ENCODE measurements at regions not wholly inside any gene's neighbourhood (a gene's known extent, or its start where the extent isn't known, plus 50 kb on each side); places are given as distances from the start of the nearest gene placed in this dataset.

DNA sequence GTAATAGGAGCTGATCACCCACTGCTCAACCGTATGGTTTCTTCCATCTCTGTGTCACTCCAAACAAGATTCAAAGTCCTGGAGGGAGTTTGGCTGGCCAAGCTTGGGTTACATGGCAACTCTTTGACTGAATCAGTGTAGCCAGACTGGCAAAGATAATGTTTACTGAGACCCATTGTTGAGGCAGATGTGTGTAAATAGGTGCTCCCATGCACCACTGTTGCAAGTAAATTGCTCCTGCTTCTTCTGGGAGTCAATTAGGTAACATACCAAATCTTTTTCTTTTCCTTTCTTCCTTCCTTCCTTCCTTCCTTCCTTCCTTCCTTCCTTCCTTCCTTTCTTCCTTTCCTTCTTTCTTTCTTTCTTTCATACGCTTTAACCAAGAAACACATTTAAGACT is 86.3 kb upstream of the DHX40 start (continued):
- TF ChIP-seq CEBPB (IDR thresholded peaks at IDR 0.05; ENCODE audit: borderline replicate concordance in 1 of 2, low read depth in 2 of 2, low read length in 2 of 2) (no peak), DPF2 (IDR thresholded peaks at IDR 0.05) (no peak), FOS (IDR thresholded peaks at IDR 0.05; ENCODE audit: borderline replicate concordance, extremely low read depth, insufficient read length) (no peak)
- TF ChIP-seq, protein P1, sequence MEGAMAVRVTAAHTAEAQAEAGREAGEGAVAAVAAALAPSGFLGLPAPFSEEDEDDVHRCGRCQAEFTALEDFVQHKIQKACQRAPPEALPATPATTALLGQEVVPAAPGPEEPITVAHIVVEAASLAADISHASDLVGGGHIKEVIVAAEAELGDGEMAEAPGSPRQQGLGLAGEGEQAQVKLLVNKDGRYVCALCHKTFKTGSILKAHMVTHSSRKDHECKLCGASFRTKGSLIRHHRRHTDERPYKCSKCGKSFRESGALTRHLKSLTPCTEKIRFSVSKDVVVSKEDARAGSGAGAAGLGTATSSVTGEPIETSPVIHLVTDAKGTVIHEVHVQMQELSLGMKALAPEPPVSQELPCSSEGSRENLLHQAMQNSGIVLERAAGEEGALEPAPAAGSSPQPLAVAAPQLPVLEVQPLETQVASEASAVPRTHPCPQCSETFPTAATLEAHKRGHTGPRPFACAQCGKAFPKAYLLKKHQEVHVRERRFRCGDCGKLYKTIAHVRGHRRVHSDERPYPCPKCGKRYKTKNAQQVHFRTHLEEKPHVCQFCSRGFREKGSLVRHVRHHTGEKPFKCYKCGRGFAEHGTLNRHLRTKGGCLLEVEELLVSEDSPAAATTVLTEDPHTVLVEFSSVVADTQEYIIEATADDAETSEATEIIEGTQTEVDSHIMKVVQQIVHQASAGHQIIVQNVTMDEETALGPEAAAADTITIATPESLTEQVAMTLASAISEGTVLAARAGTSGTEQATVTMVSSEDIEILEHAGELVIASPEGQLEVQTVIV (IDR thresholded peaks at IDR 0.05; ENCODE audit: borderline replicate concordance, partially characterized antibody) = no peak

DNA sequence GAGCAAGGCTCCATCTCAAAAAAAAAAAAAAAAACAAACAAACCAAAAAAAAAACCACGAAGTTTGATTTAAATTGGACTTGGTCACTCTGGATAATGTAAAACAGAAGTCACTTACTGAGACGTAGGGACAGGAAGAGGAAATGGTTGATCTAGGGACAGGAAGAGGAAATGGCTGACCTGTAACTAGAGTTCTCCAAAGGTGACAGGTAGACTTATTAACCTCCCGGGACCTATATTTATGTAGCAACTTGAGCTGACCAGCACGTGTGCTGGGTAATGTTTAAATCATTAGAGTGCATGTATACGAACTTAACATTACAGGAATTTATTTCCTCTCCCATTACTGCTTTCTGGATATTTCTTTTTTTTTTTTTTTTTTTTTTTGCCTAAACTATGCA is 81.5 kb upstream of the DHX40 start:
- SMC1A ChIA-PET (ENCODE audit: uncharacterized antibody, unreplicated experiment) = no interaction called here
- no peaks in the 10 kb centered on the region for H4K20me1 ChIP-seq (ENCODE audit: control insufficient read depth, insufficient read depth)
- H3K36me3 ChIP-seq (ENCODE audit: control insufficient read depth in 2 of 2, insufficient read depth in 2 of 2, low read length in 1 of 2) = no peaks in the 10 kb centered on the region
- intact Hi-C loops (cut with micrococcal nuclease; ENCODE audit: unreplicated experiment) = no loop called here
- no peak overlapping the region for H2AFZ ChIP-seq (ENCODE audit: control insufficient read depth, low read depth, low read length)
- RAD21 ChIA-PET (ENCODE audit: unreplicated experiment) = interaction anchor here (0.6 kb wide), 1 partner anchor 20 kb away, joined by 3 read pairs; no protein-coding TSS in a partner anchor
- no peak overlapping the region for H3K4me3 ChIP-seq
- no peak overlapping the region for H3K9ac ChIP-seq (ENCODE audit: control insufficient read depth, insufficient read depth, low read length)
- no peak overlapping the region for H3K4me2 ChIP-seq (ENCODE audit: control insufficient read depth, insufficient read depth)
- FAIRE-seq (no peak), DNase-seq (ENCODE audit: low read depth, low spot score) (no peak), ATAC-seq (no peak)
- no peaks in the 10 kb centered on the region for H3K4me1 ChIP-seq (ENCODE audit: control insufficient read depth, insufficient read depth, low read length)
- CTCF ChIA-PET = no interaction called here
- H3K27ac ChIP-seq (ENCODE audit: control insufficient read depth, insufficient read depth) = no peak overlapping the region
- BruUV-seq (replicated peaks) = no TSS peak
- no peaks in the 10 kb centered on the region; a peak in 1 of 4 replicates for H3K27me3 ChIP-seq (replicated peaks in 1 of 2; ENCODE audit: control insufficient read depth in 2 of 2, insufficient read depth in 2 of 2, low read length in 1 of 2)
- 40% methylated on average over 5 of the region's 5 CpGs for WGBS (ENCODE audit: insufficient coverage, insufficient replicate concordance, low lambda C conversion rate, missing lambda C conversion rate)
- H3K9me3 ChIP-seq (replicated peaks; ENCODE audit: control insufficient read depth, insufficient read depth, low read length) = no peaks in the 10 kb centered on the region
- POLR2A ChIA-PET = interaction anchor here (0.7 kb wide), 1 partner anchor 218 kb away, joined by 5 read pairs; no protein-coding TSS in a partner anchor
- no peaks in the 10 kb centered on the region for H3K79me2 ChIP-seq (ENCODE audit: control insufficient read depth, insufficient read depth, low read length)
- in situ Hi-C loops (cut with MboI) = no loop called here
- TF ChIP-seq LARP7 (IDR thresholded peaks at IDR 0.05) (no peak), BCL11A (IDR thresholded peaks at IDR 0.05; ENCODE audit: low read depth, low read length) (no peak), SMC3 (IDR thresholded peaks at IDR 0.05; ENCODE audit: borderline replicate concordance, low read length) (no peak), SUPT20H (IDR thresholded peaks at IDR 0.05; ENCODE audit: borderline replicate concordance, control insufficient read depth, low read depth, low read length) (no peak), ASH2L (IDR thresholded peaks at IDR 0.05; ENCODE audit: borderline replicate concordance, low read depth) (no peak), BHLHE40 (IDR thresholded peaks at IDR 0.05; ENCODE audit: borderline replicate concordance in 1 of 2, low read depth in 2 of 2, low read length in 1 of 2) (no peak), EGR1 (IDR thresholded peaks at IDR 0.05; ENCODE audit: borderline replicate concordance in 1 of 2, low read depth in 2 of 2, low read length in 2 of 2) (no peak), KAT2A (conservative IDR thresholded peaks at IDR 0.05; ENCODE audit: control insufficient read depth, low read depth, low read length) (no peak), KLF5 (IDR thresholded peaks at IDR 0.05; ENCODE audit: partially characterized antibody) (no peak), SREBF2 (IDR thresholded peaks at IDR 0.05; ENCODE audit: low read length) (no peak), ZNF384 (IDR thresholded peaks at IDR 0.05; ENCODE audit: borderline replicate concordance, low read depth, low read length) (no peak), ZZZ3 (IDR thresholded peaks at IDR 0.05; ENCODE audit: control insufficient read depth, insufficient read length, low read depth) (no peak), CHD1 (IDR thresholded peaks at IDR 0.05; ENCODE audit: low read depth, low read length) (no peak), ATF7 (IDR thresholded peaks at IDR 0.05; ENCODE audit: low read depth) (no peak)
- TF ChIP-seq, protein P2, sequence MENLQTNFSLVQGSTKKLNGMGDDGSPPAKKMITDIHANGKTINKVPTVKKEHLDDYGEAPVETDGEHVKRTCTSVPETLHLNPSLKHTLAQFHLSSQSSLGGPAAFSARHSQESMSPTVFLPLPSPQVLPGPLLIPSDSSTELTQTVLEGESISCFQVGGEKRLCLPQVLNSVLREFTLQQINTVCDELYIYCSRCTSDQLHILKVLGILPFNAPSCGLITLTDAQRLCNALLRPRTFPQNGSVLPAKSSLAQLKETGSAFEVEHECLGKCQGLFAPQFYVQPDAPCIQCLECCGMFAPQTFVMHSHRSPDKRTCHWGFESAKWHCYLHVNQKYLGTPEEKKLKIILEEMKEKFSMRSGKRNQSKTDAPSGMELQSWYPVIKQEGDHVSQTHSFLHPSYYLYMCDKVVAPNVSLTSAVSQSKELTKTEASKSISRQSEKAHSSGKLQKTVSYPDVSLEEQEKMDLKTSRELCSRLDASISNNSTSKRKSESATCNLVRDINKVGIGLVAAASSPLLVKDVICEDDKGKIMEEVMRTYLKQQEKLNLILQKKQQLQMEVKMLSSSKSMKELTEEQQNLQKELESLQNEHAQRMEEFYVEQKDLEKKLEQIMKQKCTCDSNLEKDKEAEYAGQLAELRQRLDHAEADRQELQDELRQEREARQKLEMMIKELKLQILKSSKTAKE (IDR thresholded peaks at IDR 0.05; ENCODE audit: low read depth, poor library complexity, severe bottlenecking) = no peak
